ENCODE measurements at regions not wholly inside any gene's neighbourhood (a gene's known extent, or its start where the extent isn't known, plus 50 kb on each side); places are given as distances from the start of the nearest gene placed in this dataset.
"Not testable (repeated sequence)": the region's sequence is repeated elsewhere in the genome, so short reads cannot be mapped to it uniquely, and the experiment has no call there.

DNA sequence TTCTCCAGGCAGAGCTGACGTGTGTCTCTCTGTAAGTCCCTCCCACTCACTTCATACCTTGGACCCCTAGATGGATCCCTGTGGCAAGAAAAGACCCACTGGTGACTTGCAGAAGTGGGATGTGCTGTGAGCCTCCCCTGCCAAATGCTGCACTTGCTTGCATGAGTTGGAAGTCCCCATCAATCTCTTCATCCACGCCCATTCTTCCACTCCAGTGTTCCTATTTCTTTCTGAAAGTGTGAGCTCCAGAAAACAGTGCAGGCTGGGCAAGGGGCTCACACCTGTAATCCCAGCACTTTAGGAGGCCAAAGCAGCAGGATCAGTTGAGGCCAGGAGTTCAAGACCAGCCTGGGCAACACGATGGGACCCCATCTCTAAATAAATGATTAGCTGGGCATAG lies 254.1 kb upstream of the IRF2BP2 start:
- DNase-seq (ENCODE audit: low spot score): no peak

DNA sequence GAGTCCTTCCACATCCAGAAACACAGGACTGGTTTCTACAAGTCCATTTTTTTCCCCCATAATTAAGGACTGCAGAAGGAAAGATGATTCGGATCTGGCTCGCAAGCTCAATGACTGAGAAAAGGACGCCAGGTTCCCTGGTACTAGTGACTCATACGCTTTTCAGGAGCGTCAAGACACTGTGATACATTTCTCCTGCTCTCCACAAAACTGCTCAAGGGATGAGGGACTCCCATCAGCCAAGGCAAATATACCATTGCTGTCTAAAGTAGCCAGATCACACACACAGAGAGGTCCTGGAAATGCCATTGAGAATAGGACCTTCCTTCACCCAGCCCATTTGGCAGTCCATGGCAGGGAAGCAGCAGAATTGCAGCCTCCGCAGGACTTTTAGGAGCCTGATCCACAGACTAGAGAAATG lies 253.6 kb upstream of the IRF2BP2 start:
- DNase-seq (ENCODE audit: low spot score): no peak

DNA sequence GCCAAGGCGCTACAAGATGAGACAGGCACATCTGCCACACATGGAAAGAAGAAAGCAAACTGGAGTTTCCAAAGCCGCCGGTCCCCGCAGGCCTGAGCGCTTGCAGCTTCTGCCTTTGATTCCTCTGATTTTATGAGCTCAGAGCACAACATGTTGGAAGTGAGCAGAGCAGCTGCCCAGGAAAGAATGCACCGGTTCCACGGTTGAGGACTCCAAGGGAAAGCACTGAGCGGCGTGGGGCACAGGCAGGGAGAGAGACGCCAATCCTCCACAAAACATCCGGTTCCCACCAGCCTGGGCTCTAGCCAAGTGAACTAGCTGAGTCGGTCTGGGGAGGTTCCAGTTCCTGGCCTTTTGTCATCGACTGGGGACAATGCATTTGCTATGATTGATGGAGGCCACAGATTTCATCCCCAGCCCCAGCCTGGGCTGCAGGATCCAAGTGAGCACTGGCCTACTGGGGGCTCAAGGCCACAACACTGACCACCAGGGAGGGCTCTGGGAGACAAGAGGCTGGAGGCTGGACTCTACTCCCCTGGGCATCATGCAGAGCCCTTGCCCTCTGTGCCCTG lies 253.1 kb upstream of the IRF2BP2 start:
- DNase-seq (ENCODE audit: low spot score): peak; percentile 33

DNA sequence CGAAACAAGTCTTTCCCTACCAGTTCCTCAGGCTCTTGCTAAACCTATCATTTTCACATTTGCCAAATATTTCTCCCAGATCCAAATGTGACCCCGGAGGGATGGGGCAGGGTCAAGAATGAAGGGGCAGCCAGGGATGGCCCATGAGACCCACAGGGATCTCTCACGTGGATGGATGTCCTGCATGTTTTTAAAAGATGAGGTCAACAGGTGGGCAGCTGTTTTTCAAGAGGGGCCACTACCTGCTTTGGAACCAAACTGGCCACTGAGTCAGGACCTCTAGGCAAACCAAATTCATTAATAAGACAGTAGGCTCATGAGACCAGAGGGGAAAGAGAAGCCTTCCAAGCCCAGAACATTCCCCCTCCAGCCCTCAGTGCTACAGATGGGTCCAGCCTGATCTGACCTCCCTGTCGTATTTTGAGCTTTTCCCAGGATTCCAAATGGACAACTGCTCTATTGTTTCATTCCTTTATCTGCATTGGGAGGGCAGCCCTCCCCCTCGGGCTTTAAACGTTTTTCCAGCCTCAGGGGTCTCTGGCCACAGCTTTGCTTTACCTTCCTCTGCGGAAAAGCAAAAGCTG lies 252.5 kb upstream of the IRF2BP2 start:
- DNase-seq (ENCODE audit: low spot score): no peak

DNA sequence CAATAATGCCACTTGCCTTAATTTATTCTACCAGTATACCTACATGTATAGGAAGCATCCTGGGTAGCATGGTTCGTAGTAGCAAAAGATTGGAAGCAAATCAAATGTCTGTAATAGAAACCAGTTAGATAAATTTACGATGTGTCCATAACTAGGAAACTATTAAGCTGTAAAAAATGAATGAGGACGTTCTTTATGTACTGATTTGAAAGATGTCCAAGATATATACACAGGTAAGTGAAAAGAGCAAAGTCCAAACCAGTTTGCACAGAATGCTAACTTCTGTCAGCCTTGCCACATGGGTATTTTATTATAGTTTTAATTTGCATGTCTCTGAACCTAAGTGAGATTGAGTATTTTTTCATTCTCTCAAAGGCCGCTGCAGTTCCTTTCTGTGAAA lies 251.8 kb upstream of the IRF2BP2 start:
- DNase-seq (ENCODE audit: low spot score): no peak

DNA sequence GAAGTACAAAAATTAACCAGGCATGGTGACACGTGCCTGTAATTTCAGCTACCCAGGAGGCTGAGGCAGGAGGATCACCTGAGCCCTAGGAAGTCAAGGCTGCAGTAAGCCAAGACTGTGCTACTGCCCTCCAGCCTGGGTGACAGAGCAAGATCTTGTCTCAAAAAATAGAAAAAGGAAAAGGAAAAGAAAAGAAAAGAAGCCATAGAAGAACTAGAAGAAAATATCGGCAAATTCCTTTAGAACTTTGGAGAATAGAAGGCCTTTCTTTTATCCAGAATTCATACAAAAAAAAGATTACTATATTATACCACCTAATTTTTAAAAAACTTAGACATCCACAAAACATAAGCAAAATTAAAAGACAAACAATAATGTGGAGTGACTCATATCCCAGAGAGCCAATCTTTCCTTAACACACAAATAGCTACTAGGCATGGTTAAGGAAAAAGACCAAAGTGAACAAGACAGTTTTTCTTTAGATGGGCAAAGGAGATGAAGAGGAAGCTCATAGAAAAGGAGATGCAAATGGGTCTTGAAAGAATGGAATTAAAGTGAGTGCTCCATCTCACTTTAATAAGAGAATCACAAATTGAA lies 251.1 kb upstream of the IRF2BP2 start:
- no peak for DNase-seq (ENCODE audit: low spot score)

- no peak for DNase-seq (ENCODE audit: low spot score)
Observed at GRCh38 chr1:234858722-234859121, 248.7 kb upstream of the IRF2BP2 start.

DNA sequence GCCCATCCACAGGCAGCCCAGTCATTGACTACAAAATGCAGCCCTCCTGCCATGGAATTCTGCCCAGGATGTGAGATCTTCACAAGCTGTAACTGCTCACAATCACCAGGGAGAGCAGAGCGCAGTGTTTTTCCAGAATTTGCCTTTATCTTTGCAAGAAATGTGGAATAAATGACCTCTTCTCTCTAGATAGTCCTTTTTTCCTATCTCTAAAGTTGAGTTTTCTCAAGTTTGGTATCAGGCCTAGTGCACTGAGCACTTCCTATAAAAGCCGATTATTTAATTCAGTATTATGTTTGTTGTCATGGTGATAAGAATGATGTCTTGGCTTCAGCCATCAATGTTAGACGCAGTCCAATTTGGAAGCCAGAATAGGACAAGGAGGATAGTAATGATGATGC lies 246.9 kb upstream of the IRF2BP2 start:
- no peak for DNase-seq (ENCODE audit: low spot score)

DNA sequence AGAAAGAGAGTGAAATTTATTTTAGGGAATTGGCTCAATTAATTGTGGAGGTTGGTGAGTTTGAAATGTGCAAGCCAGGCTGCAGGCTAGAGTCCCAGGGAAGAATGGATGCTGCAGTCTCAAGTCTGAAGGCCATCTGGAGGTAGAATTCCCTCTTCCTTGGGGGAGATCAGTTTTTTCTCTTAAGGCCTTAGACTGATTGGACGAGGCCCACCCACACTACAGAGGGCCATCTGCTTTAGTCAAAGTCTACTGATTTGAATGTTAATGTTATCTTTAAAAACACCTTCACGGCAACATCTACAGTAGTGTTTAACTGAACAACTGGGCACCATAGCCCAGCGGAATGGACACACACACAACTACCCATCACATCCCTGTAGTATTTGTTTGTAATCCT lies 245.9 kb upstream of the IRF2BP2 start:
- DNase-seq (ENCODE audit: low spot score): no peak

GRCh38 chr1:234854645-234855039 lies 244.7 kb upstream of the IRF2BP2 start:
- DNase-seq (ENCODE audit: low spot score): no peak

GRCh38 chr1:234853906-234854644 lies 244.1 kb upstream of the IRF2BP2 start:
- DNase-seq (ENCODE audit: low spot score): no peak

DNA sequence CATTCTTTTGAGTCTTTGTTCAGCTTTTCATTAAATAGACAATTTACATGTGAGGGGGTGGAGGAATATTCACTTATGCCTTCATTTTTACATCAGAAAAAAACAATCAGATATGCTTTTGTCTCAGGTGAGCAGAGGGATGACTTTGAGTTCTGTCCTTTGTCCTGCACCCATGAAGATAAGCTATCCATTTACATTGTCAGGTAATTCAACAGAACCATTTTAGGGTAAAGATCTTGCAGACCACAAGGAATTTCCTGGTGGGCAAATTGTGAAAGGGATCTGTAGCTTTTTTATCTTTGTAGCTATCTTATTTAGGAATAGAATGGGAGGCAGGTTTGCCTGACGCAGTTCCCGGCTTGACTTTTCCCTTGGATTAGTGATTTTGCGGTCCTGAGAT lies 242.7 kb upstream of the IRF2BP2 start:
- DNase-seq (ENCODE audit: low spot score): no peak

GRCh38 chr1:234851450-234852438 lies 241.8 kb upstream of the IRF2BP2 start:
- no peak for DNase-seq (ENCODE audit: low spot score)

GRCh38 chr1:234849832-234850231 lies 239.9 kb upstream of the IRF2BP2 start:
- no peak for DNase-seq (ENCODE audit: low spot score)

DNA sequence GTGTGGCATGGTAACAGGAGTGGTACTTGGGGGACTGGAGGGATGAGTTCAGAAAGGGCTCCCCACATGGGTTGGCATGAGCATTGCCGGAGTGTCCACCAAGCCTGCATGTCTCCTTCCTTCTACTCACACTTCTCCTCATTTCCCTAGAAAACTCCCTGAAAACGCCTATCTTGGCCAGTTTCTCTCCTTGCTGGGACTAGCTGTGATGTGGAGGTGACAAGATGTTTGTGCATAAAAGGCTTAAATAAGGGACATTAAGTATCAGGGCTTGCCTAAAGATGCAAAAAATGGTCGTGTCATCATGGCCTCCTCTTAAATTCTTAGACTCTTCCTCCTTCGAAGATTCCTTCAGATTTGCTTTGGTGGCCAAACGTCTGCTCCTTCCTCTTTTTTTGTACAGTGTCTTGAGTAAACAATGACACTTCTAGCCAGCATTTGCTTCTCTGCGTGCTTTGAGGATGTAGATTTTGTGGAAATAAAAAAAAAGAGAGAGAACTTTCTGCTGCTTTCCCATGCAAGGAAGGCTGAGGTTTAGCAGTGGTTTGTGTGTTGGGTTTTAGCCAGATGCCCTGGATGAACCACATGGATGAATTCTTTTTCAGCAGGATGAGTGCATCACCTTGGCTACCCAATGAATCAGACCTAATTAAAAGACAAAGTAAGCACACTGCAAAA lies 239.1 kb upstream of the IRF2BP2 start:
- DNase-seq (ENCODE audit: low spot score): no peak

DNA sequence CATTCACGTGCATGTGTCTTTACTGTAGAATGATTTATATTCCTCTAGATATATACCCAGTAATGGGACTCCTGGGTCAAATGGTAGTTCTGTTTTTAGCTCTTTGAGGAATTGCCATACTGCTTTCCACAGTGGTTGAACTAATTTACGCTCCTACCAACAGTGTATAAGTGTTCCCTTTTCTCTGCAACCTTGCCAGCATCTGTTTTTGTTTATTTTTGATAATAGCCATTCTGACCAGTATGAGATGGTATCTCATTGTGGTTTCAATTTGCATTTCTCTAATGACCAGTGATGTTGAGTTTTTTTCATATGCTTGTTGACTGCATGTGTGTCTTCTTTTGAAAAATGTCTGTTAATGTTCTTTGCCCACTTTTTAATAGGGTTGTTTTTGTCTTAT lies 236.8 kb upstream of the IRF2BP2 start:
- not testable (repeated sequence) for DNase-seq (ENCODE audit: low spot score)

- no peak for DNase-seq (ENCODE audit: low spot score)
Observed at GRCh38 chr1:234845836-234846235, 235.9 kb upstream of the IRF2BP2 start.

- no peak for DNase-seq (ENCODE audit: low spot score)
Observed at GRCh38 chr1:234845097-234845660, 235.2 kb upstream of the IRF2BP2 start.

GRCh38 chr1:234844479-234845031 lies 234.6 kb upstream of the IRF2BP2 start:
- no peak for DNase-seq (ENCODE audit: low spot score)

GRCh38 chr1:234843946-234844345 lies 234.0 kb upstream of the IRF2BP2 start:
- no peak for DNase-seq (ENCODE audit: low spot score)

Measured in D341Med (cell line).